AG20443 (cell line): ENCODE measurements at regions not wholly inside any gene's neighbourhood (a gene's known extent, or its start where the extent isn't known, plus 50 kb on each side); places are given as distances from the start of the nearest gene placed in this dataset.
"Not testable (repeated sequence)": the region's sequence is repeated elsewhere in the genome, so short reads cannot be mapped to it uniquely, and the experiment has no call there.

Experiments used
- DNase-seq: peaks from one replicate; pipeline ENCODE4 v3.0.0; 2012; ENCODE audit warnings: low spot score, mixed read lengths

DNA sequence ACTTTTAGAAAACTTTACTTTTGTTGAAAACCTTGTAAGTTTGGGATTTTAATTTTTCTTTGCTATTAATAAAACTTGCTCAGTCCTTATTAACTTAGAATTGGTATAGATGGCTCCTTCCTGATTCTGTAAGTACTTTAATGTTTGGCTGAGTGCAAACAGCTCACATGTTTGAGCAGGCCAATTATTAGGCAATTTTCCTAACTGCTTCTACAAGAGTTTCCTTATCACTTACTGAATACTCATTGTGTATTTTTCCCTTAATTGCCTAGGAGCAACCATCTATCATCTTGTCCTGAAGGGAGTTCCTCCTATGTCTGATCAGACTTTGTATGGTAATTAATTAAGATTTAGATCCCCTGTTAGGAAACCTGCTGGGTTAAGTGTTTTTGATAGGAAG lies 521.4 kb downstream of the SLC6A15 start:
- not testable (repeated sequence) for DNase-seq

- no peak for DNase-seq
Measured at GRCh38 chr12:84384384-84384783, 528.2 kb downstream of the SLC6A15 start.

GRCh38 chr12:84382486-84382885 lies 530.1 kb downstream of the SLC6A15 start:
- not testable (repeated sequence) for DNase-seq

DNA sequence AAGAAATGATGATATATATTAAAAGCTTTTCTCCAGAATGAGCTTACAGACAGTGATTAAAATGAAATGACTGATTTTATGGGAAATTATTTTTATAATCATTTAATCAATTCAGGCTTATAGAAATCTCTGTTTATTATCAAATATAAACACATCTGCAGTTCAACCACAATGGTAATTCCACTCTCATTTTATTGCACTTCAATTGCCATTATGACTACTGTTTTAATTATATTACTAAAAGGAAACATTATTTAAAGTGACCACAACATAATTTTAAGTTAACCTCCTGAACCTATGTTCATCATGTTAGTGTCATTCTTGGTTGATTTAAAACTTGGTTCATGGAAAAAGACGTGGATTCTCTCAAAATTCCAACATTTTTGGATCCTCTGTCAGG lies 536.3 kb downstream of the SLC6A15 start:
- DNase-seq = no peak

- no peak for DNase-seq
Measured at GRCh38 chr12:84375449-84376170, 537.0 kb downstream of the SLC6A15 start.

DNA sequence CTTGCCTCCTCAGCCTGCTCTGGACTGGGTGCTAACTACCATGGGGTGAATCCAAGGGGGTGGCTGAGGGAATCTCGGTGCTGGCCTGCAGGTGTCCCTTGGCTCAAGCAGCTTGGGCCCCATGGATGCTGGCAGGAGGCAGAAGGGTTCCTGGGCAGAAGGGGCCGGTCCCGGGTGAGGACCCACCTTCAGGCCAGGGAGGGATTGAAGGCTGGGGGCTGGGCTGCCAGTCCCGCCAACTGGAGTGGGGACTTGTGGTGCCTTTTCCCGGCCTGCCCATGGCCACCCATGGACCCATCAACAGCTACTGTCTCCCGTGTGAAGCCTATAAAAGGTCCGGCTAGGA lies 550.1 kb downstream of the SLC6A15 start:
- DNase-seq = no peak

DNA sequence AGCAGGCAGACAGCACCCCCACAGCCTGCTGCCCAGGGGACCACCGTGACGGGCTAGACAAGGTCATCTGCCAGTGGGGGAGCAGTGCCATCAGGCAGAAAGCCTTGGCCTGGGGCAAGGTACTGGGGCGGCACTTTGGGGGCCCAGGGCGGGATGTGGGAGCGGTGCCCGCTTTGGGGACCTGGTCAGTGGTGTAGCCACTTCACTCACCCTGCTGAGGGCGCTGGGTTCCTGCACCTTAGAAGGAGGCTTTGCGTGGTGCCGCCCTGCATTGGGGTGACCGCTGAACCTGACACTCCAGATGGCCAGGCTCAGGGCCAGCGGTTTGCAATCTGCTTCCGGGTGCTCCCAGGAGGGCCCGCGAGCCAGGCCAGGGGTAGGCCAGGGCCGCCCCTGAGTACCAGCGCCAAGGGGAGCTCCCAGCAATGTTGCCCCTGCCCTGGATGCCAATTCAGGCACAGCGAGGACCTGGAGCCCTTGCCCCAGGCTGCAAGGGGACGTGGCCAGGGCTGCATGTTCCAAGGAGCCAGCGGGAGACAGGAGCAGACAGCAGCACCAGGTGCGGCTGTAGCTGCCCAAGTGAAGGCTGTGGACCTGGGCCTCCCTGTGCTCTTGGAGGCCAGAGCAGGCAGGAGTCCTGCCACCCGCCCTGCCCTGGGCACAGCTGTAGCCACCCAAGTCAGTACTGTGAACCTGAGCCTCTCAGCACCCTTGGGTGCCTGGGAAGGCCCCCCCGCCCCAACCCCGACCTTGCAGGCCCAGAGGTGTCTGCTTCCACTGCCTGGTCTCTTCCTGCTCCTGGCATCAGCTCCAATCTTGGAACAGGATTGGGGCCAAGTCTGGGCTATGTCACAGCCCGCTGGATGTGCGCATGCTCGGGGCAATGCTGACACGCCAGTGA lies 550.7 kb downstream of the SLC6A15 start:
- DNase-seq = no peak

DNA sequence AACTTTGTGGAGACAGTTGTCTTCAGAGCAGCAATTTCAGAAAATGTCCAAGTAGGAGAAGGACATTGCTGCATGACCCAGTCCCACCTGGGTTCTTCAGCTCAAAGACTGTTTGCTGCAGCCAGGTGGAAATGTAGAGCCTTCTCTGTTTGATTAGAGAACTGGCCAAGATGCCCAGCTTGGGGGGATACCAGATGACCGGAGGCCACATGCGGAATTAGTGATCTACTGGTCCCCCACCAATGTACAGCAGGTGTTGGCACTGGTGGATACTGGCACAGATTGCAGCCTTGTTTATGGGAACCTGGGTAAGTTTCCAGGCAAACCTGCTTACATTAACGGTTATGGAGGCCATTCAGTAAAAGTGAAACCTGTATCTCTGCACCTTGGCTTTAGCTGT lies 555.3 kb downstream of the SLC6A15 start:
- no peak for DNase-seq

- no peak for DNase-seq
Measured at GRCh38 chr12:84356224-84356623, 556.4 kb downstream of the SLC6A15 start.

DNA sequence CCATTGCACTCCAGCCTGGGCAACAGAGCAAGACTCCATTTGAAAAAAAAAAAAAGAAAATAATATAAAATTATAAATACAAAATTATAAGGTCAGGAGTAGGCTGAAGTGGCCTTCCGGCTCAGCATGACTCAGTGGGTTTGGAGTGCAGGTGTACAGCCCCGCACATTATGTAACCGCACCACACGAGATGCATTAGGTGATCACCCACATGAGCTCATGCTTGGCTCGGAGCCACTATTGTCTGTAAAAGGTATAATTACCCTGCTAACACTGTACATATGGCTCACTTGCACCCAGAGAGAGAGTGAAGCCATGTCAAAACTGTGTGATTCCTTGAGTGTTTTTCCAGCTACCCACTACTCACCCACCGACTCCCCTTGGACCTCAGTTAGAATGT lies 557.0 kb downstream of the SLC6A15 start:
- no peak for DNase-seq

DNA sequence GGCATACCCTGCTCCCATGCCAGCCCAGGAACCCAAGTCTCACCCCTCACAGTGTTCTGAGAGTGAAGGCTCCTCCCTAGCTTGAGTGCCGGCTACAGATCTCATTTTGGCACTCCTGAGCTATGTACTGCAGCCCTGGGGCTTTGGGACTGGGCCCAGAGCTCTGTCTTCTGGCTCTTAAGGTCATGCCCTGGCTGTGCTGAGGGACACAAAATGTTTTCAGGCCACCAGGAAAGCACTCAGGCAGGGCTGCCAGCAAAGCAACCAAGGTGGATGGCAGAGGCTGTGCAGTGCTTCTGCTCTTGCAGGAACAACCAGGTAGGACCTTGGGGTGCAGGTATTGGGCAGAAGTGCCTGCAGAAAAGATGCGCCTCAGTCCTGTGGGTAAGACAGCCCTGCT lies 564.0 kb downstream of the SLC6A15 start:
- DNase-seq = no peak

- DNase-seq = no peak
Measured at GRCh38 chr12:84341467-84342193, 571.0 kb downstream of the SLC6A15 start.

GRCh38 chr12:84336231-84336630 lies 576.4 kb downstream of the SLC6A15 start:
- DNase-seq = no peak

- DNase-seq = no peak
Measured at GRCh38 chr12:84329938-84330337, 582.7 kb downstream of the SLC6A15 start.

DNA sequence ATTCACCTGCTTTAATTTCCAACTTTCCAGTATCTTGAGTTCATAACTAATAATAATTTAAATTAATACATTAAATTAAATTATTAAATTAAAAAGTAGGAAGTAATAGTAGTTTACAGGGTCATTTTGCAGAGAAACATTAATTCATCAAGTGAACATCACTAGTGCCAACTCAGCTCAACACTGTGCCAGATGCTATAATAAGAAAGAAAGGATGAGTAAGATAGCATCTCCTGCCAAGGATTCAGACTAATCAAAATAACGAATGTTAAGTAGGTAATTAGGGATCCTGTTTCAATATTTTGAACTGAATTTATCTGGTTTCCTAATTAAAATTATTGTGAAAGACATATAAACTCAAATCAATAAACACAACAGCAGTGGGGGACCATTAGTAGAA lies 596.7 kb downstream of the SLC6A15 start:
- DNase-seq = no peak

GRCh38 chr12:84313323-84313675 lies 599.3 kb downstream of the SLC6A15 start:
- no peak for DNase-seq

- DNase-seq = no peak
Measured at GRCh38 chr12:84308211-84308610, 604.4 kb downstream of the SLC6A15 start.

- no peak for DNase-seq
Measured at GRCh38 chr12:84305144-84305543, 607.5 kb downstream of the SLC6A15 start.

DNA sequence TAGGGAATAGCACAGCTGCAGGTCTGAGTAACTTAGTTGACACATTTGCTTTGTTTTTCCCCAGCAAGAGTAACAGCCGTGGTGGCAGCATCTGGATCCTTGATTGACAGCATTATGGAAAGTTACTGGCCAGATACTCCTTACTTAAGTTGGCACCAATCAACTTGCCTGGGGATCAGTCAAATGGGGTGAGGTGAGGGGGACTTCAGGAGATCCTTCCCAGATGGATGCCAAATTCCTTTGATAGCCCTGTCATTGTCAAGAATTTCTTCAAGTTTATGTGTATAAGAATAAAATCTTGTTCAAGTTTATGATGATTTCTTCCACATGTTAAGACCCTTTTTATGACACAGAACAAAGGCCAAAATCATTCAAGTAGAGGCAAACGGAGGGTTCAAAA lies 618.4 kb downstream of the SLC6A15 start:
- DNase-seq = no peak

- DNase-seq = no peak
Measured at GRCh38 chr12:84290168-84290567, 622.4 kb downstream of the SLC6A15 start.

- DNase-seq = no peak
Measured at GRCh38 chr12:84277986-84278385, 634.6 kb downstream of the SLC6A15 start.

GRCh38 chr12:84276215-84276614 lies 636.4 kb downstream of the SLC6A15 start:
- no peak for DNase-seq

DNA sequence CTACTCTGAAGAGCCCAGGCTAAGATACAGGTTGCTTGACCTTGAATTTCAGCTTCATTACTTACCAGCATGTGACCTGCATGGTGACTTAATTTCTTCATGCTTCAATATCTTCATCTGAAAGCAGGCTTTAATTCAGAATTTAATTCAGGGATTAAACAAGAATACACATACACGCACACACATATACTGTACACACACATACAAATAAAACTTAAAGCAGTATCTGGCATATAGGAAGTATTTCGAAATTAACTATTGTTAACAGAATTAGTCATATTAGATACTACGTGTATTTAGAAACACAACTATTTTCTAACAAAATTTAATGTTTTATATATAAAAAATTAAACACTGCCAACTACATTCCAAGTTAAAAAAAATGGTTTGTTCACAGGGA lies 640.3 kb downstream of the SLC6A15 start:
- no peak for DNase-seq
